Nucleus accumbens (tissue), 56 donors: ENCODE measurements at regions not wholly inside any gene's neighbourhood (a gene's known extent, or its start where the extent isn't known, plus 50 kb on each side); places are given as distances from the start of the nearest gene placed in this dataset.

Experiments used
- DNase-seq, 56 donors: peaks; one replicate each; lab custom pipeline; 2025; lab: John Stamatoyannopoulos, UW

DNA sequence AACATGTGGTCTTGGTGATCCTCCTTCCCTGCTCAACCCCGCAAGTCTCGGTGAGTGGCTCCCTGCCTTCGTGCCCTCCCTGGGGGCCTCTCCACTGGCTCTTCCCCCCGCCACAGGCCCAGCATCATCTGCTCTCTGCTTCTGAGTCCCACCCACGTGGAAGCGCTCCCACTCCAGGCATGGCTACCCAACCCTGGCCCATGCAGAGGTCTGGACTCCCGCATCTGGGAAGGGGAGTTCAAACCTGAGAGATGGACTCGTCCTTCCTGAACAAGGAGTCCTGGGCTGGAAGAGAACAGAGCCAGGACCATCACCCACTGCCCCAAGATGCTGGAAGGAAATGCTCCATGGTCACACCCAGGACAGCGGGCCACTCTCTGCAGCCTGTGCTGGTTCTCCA is 90.8 kb downstream of the DHCR7 start:
- no peak for DNase-seq

GRCh38 chr11:71356904-71357303 is 91.3 kb downstream of the DHCR7 start:
- no peak for DNase-seq

DNA sequence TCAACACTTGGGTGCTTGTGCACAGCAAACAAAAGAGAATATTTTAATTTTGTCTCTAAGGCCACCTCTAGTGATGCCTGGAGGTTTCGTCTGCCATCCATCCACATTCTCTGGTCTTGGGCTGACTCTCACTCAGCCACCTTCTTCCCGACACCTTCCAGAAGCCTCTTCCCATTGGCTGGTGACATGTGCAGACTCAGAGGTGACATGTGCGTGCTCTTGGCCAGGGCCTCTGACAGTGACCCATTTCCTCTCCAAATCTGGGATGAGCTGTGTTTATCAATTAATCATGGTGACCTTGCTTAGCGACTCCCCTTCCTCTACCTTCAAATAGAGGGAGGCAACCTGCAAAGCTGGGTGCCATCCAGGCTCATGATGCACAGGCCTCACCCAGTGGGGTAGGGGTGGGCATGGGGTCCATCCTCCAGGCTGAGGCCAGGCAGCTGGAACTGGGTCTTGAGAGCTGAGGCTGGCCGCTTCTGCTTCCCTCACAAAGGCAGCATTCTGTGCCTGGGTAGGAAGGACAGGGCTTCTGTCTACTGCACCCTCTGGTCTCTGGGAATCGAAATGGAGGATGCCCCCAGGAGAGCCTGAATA is 91.8 kb downstream of the DHCR7 start:
- DNase-seq: no peak

GRCh38 chr11:71355281-71355680 is 92.9 kb downstream of the DHCR7 start:
- DNase-seq: no peak

DNA sequence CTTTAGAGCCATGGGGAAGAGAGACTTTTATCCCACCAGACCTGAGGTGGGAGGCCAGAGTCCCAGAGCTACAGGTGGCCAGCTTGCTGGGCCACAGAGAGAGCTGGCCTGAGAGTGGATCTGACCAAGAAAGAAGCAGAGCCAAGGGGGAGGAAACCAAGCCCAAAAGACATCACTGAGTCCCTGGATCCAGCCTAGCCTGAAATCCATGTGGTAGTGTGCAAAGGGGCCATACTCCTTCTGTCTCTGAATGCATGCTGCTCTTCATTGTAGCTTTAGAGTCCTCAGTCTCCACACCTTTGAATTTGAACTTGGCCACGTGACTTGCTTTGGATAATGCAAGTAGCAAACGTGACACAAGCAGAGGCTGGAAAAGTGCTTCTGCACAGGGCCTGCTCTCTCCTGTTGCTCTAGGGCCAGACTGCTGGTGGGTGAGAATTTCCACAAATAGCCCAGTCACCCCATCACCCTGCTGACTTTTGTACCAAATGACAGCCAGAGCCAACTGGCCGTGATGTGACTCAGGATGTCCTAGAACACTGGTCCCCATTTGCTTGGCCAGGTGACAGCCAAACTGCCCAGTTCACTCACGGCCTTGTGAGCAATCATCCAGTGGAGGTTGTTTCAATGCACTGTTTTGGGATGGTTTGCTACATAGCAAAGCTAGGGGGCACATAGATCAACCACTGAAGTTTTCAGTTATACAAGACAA is 93.6 kb downstream of the DHCR7 start:
- DNase-seq: no peak

DNA sequence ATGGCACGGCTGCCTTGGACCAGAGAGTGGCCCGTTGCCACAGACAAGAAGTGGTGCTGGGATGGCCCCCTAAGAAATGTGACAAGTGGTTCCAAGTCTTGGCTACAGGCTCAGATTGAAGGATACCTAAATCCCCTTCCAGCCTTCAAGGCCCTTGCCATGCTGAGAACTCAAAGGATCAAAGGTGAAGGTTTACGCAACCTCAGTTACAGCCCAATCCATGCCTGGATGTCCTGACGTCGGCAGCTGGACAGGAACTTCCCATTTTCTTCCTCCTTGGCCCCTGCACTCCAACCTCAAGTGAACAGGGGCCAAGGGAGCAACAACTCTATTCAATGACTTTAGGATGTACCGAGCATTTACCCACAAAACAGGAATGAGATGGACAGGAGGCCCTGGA is 95.4 kb downstream of the DHCR7 start:
- DNase-seq: no peak

DNA sequence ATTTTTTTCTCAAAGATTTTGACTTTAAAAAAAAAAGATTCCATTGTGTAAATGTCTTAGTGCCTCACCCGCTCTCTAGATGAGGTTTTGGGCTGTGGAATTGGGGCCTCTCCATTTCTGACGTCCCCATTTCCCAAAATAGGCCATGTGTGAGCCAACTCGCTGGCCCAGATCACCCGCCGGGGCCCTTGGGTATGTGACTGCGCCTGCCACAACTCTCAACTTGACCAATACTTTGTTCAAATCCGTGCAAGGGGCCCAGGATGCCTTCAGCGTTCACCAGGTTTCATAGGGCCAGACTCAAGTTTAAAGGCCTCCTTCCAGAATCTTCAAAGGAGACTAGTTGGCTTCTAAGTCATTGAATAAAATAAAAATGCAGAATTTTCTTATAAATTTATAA is 96.0 kb downstream of the DHCR7 start:
- DNase-seq: no peak

- no peak for DNase-seq
These were observed 97.2 kb upstream of the SHANK2 start for GRCh38 chr11:71349627-71350026.

GRCh38 chr11:71343828-71344400 is 91.5 kb upstream of the SHANK2 start:
- no peak for DNase-seq

GRCh38 chr11:71342951-71343827 is 90.8 kb upstream of the SHANK2 start:
- peak in 14 of 56 donors; percentile 4 to 42 (median 16) for DNase-seq

- no peak for DNase-seq
These were observed 89.7 kb upstream of the SHANK2 start for GRCh38 chr11:71342116-71342515.

DNA sequence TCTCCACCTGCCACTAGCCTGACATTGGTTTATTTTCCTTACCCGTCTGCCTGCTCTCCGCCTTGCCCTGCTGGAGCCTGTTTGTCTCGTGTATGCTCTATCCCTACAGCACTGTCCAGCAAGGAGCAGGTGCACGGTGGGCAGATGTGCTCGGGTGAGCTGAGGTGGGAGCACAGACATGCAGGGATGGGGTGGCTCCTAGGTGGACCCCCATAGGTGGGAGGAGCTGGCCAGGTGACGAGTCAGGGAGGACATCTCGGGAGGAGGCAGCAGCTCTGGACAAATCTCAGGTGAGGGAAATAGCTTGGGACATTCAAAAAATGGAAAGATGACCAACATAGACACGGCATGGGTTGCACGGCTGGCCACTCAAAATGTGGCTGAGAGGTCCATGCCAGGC is 89.2 kb upstream of the SHANK2 start:
- DNase-seq: no peak

DNA sequence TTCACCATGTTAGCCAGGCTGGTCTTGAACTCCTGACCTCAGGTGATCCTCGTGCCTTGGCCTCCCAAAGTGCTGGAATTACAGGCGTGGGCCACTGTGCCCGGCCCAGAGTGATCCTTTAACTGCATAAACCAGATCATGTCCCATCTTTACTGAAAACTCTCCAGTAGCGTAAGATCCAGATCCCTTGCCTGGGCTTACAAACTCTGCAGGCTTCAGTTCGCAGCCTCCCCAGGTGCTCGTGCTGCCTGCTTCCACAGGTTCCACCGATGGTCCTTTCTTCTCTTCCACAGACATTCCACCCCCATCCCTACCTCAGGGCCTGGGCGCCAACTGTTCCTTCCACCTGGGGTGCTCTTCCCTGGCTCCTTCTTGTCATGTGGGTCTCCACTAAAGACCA is 88.8 kb upstream of the SHANK2 start:
- DNase-seq: no peak

- no peak for DNase-seq
These were observed 87.8 kb upstream of the SHANK2 start for GRCh38 chr11:71340086-71340606.

DNA sequence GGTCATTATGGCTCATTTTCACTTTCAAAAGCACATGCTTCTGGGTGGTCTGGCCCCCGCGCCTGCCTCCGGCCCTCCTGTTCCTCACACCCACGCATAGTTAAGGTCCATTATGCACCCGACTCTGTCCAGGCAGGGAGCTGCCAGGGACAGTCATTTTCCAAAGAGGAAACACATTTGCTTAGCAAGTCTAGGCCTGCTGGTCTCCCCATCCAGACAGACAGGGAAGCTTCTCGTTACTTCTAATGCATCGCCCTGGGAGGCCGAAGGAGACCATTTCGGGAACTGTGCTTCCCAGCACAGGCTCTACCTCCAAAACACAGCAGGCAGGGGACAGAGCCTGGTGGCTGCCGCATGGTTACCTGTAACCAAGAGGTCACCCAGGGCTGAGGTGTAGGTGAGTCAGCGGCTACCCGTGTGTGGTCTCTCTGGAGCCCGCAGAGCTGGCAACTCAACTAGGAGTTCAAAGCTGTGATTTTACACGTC is 87.1 kb upstream of the SHANK2 start:
- no peak for DNase-seq

GRCh38 chr11:71338801-71339395 is 86.5 kb upstream of the SHANK2 start:
- no peak for DNase-seq

- no peak for DNase-seq
These were observed 84.8 kb upstream of the SHANK2 start for GRCh38 chr11:71336996-71337754.

DNA sequence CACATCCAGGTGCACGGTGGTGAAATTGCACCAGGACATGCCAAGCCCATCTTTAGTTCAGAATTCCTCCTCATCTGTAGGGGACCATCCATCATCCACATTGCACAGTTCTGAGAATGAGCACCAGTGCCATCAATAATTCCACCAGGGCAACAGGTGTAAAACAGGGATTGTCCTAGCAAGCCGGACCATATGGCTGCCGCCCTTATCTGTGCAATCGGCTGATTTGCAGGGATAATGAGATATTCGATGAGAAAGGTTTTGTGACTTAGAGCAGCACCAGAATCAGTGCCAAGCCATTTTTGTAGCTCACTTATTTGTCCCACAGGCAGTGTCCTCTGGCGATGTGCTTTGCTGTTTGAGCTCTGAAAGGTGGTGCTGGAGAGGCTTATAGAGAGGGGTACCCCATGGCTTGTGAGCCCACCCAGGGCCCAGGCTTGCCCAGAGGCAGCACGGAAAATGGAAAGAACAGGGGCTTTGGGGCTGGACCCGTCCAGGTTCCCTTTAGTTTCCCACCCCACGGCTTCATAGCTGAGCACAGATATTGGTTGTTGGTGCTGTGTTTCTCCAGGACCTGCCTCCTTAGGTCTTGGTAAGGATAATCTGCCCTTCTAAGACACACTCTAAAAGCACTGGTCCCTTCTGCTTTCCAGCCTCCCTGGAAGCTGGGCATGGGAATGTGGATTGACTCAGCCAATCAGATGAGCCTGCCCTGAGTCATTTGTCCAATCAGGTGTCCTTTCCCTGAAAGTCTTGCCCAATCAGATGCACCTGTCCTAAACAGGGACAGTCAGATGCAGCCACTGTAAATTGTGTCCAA is 84.0 kb upstream of the SHANK2 start:
- DNase-seq: peak in 1 of 56 donors; percentile 6

GRCh38 chr11:71335371-71335770 is 83.0 kb upstream of the SHANK2 start:
- no peak for DNase-seq
